ENCODE measurements at regions not wholly inside any gene's neighbourhood (a gene's known extent, or its start where the extent isn't known, plus 50 kb on each side); places are given as distances from the start of the nearest gene placed in this dataset.

DNA sequence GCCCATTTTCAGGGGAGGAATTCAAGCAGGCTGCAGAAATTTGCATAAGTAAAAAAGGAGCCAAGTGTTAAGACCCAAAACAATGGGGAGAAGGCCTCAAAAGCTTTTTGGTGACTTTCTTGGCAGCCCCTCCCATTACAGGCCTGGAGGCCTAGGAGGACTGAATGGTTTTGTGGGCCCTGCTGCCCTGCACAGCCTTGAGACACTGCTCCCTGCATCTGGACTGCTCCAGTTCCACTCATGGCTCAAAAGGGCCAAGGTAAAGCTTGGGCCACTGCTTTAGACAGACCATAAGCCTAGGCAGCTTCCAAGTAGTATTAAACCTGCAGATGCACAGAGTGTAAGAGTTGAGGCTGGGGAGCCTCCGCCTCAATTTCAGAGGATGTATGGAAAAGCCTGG is 501.6 kb downstream of the MID1IP1 start:
- intact Hi-C loops (cut with micrococcal nuclease) (no loop called here), in situ Hi-C loops (cut with MboI; ENCODE audit: low sequenced_read_pairs) (no loop called here), dilution Hi-C loops (cut with HindIII; ENCODE audit: low sequenced_read_pairs, unreplicated experiment) (no loop called here)
- DNase-seq (no peak), ATAC-seq (ENCODE audit: low read depth) (no peak)
- Histone ChIP-seq H3K36me3 (ENCODE audit: control insufficient read depth, insufficient read depth, low read length) (no peaks in the 10 kb centered on the region), H3K4me1 (ENCODE audit: control insufficient read depth, insufficient read depth, low read length) (no peaks in the 10 kb centered on the region), H3K14ac (replicated peaks; ENCODE audit: low read depth, low read length) (no peak overlapping the region), H4K91ac (ENCODE audit: insufficient read depth, low read depth, low read length) (no peak overlapping the region), H3K23ac (ENCODE audit: low read depth, low read length) (no peak overlapping the region), H3K9ac (ENCODE audit: low read depth, low read length) (no peak overlapping the region), H2AFZ (replicated peaks; ENCODE audit: low read length, poor library complexity) (no peak overlapping the region), H2BK5ac (ENCODE audit: low read depth, low read length, poor library complexity, severe bottlenecking) (no peak overlapping the region), H4K20me1 (ENCODE audit: insufficient read depth, low read length) (no peaks in the 10 kb centered on the region), H3K56ac (ENCODE audit: extremely low read depth, insufficient read depth, low read length) (no peak overlapping the region), H3K4me3 (ENCODE audit: insufficient read depth, low read depth, low read length) (no peak overlapping the region), H2AK9ac (replicated peaks; ENCODE audit: low read depth, low read length, poor library complexity) (no peak overlapping the region), H2BK15ac (ENCODE audit: low read depth, low read length) (no peak overlapping the region), H2BK120ac (ENCODE audit: low read depth, low read length) (no peak overlapping the region), H4K5ac (ENCODE audit: low read depth, low read length) (no peak overlapping the region), H3K27me3 (ENCODE audit: control insufficient read depth, insufficient read depth, low read length) (no peaks in the 10 kb centered on the region; the same call in 1 of the 2 replicates), H3K9me3 (ENCODE audit: control insufficient read depth, insufficient read depth, low read length) (peaks cover 10% of the 10 kb centered on the region; the same call in 1 of the 2 replicates), H3K27ac (ENCODE audit: insufficient read depth, low read length) (no peak overlapping the region), H3K79me1 (ENCODE audit: low read depth in 1 of 2, low read length in 2 of 2) (no peaks in the 10 kb centered on the region), H3K18ac (ENCODE audit: low read depth, low read length) (no peak overlapping the region), H4K8ac (ENCODE audit: low read depth in 2 of 2, low read length in 2 of 2) (no peak overlapping the region), H3K4me2 (ENCODE audit: low read depth, low read length) (no peak overlapping the region), H2AK5ac (ENCODE audit: low read depth, low read length) (no peak overlapping the region), H2BK20ac (ENCODE audit: low read depth, low read length) (no peak overlapping the region), H3K9me1 (ENCODE audit: insufficient read depth, low read length) (no peaks in the 10 kb centered on the region), H3K4ac (ENCODE audit: low read depth, low read length) (no peak overlapping the region)
- no TSS peak for BruUV-seq (replicated peaks)
- POLR2A ChIA-PET (ENCODE audit: unreplicated experiment) = no interaction called here
- CTCF ChIA-PET = no interaction called here
- WGBS, 2 experiments (ENCODE audit: extremely low coverage in 2 of 2, insufficient read length in 1 of 2) = no CpG with 5 or more reads among the region's 1 CpG
- no peak for TF ChIP-seq RFX5 (IDR thresholded peaks at IDR 0.05; ENCODE audit: low read depth, low read length)
- TF ChIP-seq, protein P1, sequence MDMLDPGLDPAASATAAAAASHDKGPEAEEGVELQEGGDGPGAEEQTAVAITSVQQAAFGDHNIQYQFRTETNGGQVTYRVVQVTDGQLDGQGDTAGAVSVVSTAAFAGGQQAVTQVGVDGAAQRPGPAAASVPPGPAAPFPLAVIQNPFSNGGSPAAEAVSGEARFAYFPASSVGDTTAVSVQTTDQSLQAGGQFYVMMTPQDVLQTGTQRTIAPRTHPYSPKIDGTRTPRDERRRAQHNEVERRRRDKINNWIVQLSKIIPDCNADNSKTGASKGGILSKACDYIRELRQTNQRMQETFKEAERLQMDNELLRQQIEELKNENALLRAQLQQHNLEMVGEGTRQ (IDR thresholded peaks at IDR 0.05; ENCODE audit: low read depth, low read length) = no peak
- TF ChIP-seq MXI1 (IDR thresholded peaks at IDR 0.05; ENCODE audit: borderline replicate concordance, low read depth, low read length) = no peak
- TF ChIP-seq FOS (IDR thresholded peaks at IDR 0.05; ENCODE audit: low read depth, low read length) = no peak
- TF ChIP-seq MAFK (IDR thresholded peaks at IDR 0.05; ENCODE audit: low read depth, low read length) = no peak
- TF ChIP-seq, protein P2, sequence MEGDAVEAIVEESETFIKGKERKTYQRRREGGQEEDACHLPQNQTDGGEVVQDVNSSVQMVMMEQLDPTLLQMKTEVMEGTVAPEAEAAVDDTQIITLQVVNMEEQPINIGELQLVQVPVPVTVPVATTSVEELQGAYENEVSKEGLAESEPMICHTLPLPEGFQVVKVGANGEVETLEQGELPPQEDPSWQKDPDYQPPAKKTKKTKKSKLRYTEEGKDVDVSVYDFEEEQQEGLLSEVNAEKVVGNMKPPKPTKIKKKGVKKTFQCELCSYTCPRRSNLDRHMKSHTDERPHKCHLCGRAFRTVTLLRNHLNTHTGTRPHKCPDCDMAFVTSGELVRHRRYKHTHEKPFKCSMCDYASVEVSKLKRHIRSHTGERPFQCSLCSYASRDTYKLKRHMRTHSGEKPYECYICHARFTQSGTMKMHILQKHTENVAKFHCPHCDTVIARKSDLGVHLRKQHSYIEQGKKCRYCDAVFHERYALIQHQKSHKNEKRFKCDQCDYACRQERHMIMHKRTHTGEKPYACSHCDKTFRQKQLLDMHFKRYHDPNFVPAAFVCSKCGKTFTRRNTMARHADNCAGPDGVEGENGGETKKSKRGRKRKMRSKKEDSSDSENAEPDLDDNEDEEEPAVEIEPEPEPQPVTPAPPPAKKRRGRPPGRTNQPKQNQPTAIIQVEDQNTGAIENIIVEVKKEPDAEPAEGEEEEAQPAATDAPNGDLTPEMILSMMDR (conservative IDR thresholded peaks at IDR 0.05; ENCODE audit: low read depth, low read length) = no peak
- TF ChIP-seq NFE2L2 (IDR thresholded peaks at IDR 0.05; ENCODE audit: low read depth, low read length) = no peak

Measured in IMR-90 (cell line).